GM19240 (cell line): ENCODE measurements at regions not wholly inside any gene's neighbourhood (a gene's known extent, or its start where the extent isn't known, plus 50 kb on each side); places are given as distances from the start of the nearest gene placed in this dataset.
"Not testable (repeated sequence)": the region's sequence is repeated elsewhere in the genome, so short reads cannot be mapped to it uniquely, and the experiment has no call there.

Experiments used
- DNase-seq: peaks from one replicate; pipeline ENCODE4 v3.0.0; 2011; ENCODE audit warnings: low spot score; ENCODE audit not compliant: insufficient read length

DNA sequence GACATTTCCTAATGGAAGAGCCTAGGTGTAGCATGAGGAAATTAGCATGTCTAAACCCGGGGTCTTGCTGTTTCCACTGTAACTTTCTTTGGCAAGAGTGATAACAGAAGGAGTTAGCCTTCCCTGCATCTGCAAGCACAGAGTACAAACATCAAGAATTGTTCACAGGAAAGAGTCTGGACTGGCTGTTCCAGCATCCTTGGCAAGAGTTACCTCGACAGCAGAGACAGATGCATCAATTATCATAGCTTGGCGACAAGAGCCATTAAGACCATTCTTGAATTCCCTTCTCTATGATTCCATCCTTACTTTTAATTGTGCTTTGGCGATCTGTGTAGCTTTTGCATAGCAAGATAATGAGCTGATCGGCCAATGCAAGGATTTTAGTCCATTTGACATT, 82.8 kb upstream of the RALGPS2 start:
- no peak for DNase-seq

DNA sequence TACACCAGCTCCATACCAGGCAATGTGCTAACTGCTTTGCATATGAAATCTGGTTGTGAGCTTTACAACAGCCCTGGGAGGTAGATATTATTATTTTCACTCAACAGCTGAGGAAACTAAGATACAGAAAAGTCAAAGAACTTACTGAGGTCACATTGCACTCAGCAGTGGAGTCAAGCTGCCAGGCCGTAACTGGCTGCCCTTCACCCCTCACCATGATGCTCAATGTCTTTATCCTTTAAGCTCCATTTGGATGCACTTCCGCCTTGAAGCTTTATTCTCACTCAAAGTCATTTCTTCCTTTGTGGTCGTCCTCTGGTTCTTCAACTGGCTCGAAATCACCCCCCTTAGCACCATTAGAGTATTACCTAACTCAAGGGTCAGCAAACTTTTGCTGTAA, 81.7 kb upstream of the RALGPS2 start:
- DNase-seq = no peak

DNA sequence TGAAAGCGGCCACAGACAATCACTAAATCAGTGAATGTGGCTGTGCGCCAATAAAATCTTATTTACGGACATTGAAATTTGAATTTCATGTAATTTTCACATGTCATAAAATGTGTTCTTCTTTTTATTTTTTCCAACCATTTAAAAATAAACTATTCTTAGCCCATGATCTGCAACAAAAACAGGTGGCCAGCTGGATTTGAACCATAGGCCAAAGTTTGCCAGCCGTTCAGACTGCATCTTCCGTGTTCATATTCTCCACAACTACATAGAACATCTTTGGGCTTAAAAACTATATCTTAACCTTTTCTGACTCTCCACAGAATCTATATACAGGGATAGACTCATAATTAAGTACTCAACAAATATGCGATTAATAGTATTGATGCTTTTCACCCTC, 81.2 kb upstream of the RALGPS2 start:
- no peak for DNase-seq

DNA sequence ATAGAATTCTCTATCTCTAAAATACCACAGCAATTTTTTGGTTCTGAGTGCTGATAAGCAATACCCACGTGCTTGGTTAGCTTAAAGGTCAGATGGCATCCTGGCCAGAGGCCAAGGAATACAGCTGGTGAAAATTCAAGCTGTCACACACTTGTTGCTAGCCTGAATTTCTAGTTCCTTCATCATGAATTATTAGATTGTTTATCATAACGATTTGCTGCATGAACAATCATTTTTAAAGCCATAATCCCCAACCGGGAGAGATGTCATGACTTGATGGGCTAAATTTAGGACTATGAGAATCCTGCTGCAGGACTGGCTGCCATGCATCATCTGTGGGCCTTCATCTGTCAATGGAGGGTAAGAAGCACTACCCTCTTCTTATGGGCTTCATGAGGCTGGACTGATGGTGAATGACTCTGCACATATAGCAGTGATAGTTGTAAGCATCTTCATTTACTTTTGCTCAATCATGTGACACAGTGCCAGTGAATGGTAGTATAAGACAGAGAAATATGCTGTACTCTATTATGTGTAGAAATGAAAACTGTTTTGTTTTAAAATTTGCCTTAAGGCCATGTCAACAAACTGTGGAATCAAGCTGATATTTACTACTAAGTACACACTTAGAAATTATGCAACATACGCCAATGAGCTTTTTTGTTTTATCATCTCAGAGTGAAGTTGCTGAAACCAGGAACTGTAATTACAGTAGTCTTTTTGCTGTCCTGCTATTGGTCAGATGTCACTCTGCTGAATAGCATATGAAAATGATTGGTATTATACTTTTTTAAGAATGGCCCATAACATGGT, 80.5 kb upstream of the RALGPS2 start:
- no peak for DNase-seq

DNA sequence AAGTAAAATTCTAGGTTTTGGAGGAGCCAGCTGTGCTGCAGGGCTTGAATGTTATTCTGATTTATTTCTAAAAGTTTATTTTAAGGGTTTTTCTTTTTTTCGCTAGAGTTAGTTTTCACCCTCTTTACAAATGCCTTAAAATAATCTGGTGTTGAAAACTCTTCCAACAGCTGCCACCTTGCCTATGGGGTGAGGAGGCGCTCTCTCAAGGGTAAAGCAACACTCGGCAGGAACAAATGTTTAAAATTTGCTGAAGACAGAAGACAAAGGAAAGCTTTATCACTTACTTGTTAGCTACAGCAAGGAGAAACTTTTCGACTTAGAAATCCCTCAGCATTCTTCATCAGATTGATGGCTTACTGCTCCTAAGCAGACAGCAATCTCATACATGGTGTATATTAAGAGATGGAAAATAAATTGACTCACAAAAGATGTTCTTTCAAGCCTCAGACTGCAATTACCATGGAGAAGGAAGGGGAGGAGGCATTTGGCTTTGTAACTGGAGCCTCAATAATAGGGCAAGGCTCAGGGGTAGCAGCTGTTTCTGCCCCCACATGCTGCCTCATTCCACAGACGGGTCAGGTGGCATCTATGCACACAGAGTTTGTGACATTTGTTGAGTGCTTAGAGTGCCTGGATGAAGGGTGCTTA, 79.8 kb upstream of the RALGPS2 start:
- no peak for DNase-seq

DNA sequence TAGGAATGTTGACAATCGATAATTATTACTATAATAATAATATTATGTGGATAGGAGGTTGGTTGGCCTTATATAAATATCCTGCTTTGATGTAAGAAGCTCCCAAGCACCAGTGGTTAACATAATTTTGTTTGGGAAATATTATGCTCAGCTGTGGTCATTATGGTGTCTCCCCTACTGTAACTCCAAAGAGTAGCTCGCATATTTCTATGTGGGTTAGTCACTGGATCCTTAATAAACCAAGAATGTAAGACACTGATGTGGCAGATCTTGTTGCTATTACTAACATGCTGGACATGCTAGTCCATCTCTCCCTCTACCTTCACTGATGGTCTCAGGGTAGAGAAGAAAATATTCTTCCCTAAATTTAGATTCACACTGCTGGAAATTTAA, 79.2 kb upstream of the RALGPS2 start:
- no peak for DNase-seq

DNA sequence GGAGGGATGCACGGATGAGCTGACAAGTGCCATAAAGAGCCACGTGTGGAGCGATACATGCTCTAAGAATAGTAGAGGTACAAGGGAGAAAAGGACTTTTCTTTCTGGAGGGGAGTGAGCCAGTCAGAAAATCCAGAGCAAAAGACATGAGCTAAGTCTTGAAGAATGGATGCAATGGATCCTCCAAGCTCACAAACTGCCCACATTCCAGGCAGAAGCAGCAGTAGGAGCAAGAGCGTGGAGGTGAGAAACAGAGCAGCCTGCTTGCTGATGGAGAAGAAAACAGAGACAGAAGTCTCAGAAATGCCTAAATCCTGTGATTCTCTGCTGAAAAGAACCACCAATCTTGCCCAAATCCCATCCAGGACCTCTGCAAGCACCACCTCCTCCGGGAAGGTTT, 78.2 kb upstream of the RALGPS2 start:
- no peak for DNase-seq

DNA sequence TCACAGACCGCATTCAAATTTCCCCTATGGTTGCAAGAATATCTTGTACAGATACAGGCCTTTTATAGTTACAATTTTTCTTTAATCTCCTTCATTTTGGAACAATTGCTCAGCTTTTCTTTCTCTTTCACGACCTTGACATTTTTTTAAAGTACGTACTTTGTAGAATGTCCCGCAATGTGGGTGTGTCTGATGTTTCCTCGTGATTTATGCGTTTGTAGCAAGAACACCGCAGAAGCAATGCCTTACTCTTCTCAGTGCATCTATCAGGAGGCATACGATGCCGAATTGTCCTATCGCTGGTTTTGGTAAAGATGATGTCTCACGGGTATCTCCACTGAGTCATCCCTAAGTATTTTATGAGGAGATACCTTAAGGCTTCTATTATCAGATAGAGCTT, 76.9 kb upstream of the RALGPS2 start:
- DNase-seq = no peak

DNA sequence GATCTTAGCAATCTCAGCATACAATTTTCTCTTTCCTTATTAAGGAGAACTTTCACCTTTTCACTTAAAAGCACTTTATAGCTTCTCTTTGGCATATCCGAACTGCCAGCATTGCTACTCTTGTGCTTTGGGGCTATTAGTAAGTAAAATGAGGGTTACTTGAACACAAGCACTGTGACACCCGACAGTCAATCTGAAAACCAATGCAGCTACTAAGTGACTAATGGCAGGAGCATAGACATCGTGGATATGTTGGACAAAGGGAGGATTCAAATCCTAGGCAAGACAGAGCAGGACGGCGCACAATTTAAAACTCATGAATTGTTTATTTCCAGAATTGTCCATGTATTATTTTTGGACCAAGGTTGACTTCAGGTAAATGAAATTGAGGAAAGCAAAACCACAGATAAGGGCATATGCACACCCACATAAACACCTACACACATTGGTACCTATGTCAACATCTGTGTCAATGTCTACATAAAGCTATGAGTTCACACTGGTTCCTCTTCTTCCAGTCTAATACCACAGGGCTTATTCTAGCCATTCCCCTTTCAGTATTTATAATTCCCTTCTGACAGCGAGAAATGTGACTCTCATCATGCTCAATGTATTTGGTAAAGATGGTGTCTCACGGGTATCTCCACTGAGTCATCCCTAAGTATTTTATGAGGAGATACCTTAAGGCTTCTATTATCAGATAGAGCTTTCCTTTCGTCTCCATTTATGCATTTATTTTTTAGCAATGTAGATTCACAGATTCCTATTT, 75.3 kb upstream of the RALGPS2 start:
- no peak for DNase-seq

DNA sequence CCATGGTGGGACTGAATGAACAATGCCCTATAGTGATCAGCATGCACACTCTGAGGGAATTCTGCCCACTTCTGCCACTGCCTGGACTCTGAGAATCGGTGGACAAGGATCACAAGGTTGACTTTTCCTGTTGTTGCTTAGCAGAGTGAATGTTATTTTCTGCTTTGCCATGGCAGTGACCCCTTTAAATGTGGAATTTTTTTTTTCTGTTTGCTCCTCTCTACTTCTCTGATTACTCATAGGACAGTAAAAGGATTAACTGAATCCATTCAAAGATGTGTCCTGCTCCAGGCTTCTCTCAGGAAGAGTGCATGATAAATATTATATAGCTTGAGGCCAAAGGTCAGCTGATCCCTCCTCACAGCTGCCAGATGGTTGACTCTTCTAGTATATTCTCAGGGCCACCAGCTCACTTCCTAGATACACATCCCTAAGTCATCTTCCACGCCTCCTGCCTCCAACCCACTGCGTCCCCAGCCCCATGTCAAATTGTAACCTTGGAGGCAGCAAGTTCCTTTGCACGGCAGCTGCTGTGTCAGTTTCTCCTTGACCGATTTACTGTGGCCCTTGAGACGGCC, 74.0 kb upstream of the RALGPS2 start:
- no peak for DNase-seq

DNA sequence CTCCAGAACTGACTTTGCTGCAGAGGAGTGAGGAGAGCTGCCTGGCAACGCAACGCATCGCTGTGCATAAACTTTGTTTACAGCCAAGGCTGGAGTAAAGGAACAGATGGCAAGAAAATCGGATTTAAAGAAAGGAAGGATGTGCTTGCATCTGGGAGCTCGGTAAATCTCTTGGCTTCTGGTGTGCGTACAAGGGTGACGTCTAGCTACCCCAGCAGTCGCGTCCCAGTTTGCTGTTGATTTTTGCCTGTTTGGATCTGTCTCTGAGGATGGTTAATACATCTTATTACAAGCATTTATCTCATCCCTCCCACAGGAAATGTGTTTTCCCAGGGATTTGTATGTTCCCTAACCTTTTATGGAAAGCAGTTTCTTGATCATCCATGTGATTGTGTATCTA, 73.3 kb upstream of the RALGPS2 start:
- DNase-seq = no peak

DNA sequence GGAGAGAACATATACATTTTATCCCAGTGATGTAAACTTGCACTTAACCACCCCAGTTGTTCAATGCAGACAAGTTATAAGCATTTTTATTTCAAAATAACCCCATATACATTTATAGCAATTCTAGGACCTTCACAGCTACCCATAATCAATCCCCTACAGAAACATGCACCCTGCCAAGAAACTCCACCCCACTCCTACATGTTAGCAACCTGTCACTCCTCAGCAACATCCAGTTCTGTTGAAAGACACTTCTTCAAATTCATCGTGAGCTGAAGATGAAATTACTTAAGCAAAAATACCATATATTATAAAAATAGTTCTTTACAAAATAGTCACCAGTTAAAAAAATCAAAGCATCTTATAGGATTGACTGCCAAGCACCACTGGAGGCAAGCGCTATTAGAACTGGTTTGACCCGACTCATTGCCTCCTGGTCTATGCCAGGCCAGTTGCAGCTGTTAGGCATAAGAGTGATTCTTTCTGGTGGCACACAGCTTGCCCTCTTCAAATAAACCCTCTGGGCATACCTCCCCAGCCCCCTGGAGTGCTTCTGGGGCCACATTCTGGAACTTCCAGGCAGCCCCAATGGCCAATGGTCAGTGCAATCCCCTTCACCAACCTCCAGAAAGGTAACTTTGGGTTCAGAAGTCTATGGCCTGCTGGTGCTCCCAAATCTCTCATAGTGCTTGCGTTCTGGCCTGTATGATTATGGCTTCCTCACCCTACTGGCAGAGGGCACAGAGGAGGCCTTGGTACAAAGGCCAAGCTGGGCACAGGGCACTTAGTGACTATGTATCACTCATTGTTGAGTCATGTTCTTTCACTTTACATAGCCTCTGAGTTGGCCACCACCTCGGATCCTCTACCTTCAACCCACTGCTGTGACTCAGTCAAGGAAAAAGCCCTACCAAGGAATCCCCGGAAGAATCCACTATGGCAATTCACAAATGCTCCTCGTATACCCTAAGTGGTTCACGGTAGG, 72.2 kb upstream of the RALGPS2 start:
- no peak for DNase-seq

DNA sequence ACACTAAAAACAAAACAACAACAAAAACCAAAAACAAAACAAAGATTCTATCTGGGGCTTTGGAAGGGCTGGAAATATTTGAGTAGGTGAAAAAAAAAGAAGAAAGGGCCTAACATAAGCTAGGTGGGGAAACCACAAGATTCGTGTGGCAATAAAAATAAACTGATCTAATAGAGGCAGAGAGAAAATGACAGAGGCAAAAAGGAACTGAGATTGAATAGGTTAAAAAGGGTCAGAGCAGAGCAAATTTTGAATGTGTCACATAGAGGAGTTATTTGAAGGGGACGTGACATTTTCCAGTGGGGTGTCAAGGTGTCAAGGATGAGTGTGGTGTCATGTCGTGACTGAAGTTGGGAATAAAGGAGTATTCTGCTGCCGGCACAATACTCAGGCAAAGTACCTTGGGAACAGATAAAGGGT, 65.2 kb upstream of the RALGPS2 start:
- DNase-seq = no peak

DNA sequence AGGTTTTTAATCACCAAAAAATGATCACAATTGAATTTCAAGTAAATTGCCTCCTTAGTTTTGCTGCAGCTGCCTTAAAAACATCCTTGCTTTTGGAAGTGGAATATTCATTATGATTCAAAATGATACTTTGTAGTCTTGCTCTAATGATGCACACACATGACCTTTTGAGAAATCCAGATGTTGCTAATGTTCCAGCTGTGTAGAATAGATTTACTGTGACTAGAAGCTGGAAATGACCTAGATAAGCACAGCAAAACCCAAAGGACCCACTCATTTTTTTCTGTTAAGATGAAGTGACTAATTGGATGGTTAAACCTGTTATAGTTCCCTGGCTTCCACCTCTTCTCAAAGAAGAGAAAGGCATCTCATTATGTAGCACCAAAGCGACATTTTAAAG, 64.6 kb upstream of the RALGPS2 start:
- no peak for DNase-seq

DNA sequence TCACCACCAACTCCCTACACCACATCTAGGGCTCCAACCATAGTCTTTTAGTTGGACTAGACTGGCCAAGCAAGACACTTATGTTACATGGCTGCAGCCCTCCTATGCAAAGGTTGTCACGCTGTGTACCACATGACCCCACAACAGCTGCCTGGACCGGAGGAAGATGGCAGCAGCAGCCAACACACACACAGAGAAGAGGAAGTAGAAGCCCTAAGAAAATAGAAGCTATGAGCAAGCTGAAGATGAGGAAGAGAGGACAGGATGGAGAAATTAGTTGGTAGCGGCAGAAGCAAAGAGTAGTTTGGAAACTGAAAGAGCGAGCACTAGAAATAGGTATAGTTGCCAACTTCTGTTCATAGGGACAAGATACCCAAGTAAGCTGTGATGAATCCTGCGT, 60.8 kb upstream of the RALGPS2 start:
- DNase-seq = peak; percentile 27

DNA sequence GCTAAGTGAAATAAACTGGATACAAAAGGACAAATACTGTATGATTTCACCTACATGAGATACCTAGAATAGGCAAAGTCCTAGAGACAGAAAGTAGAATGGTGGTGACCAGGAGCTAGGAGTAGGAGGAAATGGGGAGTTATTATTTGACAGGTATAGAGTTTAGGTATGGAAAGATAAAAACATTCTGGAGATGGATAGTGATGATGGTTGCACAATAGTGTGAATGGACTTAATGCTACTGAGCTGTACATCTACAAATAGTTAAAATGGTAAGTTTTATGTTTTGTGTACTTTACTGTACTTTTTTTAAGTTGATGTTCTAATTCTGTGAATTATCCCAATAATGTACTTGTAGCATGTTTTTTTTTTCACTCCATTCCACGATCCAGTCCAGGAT, 59.5 kb upstream of the RALGPS2 start:
- no peak for DNase-seq

DNA sequence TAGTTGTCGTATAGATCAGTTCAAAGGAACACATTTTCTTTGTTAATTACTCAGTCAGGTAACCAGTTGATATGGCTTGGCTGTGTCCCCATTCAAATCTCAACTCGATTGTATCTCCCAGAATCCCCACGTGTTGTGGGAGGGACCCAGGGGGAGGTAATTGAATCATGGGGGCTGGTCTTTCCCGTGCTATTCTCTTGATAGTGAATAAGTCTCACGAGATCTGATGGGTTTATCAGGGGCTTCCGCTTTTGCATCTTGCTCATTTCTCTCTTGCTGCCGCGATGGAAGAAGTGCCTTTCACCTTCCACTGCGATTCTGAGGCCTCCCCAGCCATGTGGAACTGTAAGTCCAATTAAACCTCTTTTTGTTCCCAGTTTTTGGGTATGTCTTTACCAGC, 58.2 kb upstream of the RALGPS2 start:
- DNase-seq = not testable (repeated sequence)

DNA sequence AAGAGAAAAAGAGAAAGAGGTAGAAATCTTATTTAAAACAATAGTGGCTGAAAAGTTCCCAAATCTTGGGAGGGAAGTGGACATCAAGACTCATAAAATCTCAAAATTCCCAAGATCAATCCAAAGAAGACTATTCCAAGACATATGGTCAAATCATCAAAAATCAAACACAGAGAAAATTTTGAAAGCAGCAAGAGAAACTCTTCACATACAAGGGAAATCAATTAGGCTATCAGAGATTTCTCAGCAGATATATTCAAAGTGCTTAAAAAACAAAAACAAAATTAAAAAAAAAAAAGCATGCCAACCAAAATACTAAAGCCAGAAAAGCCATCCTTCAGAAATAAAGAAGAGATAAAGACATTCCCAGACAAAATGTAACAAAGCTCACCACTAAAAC, 52.6 kb upstream of the RALGPS2 start:
- no peak for DNase-seq

DNA sequence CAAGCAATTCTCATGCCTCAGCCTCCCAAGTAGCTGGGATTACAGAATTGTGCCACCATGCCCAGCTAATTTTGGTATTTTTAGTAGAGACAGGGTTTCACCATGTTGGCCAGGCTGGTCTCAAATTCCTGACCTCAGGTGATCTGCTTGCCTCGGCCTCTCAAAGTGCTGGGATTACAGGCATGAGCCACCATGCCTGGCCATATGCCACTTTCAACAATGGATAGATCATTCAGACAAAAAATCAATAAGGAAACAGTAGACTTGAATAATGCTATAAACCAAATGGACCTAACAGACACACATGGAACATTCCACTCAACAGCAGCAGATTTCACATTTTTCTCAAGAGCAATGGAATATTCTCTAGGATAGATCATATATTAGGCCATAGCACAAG, 50.5 kb upstream of the RALGPS2 start:
- not testable (repeated sequence) for DNase-seq
